Islet of Langerhans (tissue), 1 donor: ENCODE measurements at regions not wholly inside any gene's neighbourhood (a gene's known extent, or its start where the extent isn't known, plus 50 kb on each side); places are given as distances from the start of the nearest gene placed in this dataset.

Source experiments
- FAIRE-seq: peaks from one replicate; lab custom pipeline; 2011; peaks lifted over from hg19 to GRCh38; lab: Jason Lieb, UNC

DNA sequence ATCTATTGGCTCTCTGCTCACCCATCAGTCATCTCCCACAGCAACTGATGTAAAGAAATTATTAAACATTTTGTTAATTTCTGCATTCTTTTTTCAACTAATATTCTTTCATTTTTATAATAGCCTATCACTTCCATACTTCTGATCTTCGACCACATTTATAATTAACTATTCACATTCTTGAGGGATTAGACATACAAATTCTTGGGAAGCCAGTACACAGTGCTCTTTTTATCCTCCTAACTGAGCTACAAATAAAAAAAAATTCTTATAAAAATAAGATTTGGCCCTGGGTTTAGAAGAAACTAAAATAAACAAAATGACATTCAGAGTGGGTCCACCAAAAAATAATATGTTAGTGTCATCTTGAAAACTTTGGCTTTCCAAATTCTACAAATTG lies 103.7 kb upstream of the ITGA1 start:
- no peak for FAIRE-seq

DNA sequence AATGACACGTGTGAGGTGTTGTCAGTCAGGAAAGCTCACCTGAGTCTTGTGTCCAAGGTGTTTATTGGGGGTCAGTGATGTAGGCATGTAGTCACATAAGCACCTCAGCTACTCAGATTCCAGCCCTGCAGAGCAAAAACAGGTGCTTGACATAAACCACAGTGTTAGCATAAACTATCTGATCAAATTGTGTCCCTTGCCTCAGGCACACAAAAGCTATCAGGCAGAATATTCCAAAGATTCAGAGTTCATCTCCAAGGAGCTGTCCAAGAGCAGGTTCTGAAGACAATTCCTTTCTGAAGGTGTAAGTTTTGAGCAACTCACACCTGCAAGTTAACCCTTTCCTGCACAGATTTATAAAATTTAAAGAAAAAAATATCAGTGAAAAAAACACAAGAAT lies 102.2 kb upstream of the ITGA1 start:
- FAIRE-seq, result no peak

DNA sequence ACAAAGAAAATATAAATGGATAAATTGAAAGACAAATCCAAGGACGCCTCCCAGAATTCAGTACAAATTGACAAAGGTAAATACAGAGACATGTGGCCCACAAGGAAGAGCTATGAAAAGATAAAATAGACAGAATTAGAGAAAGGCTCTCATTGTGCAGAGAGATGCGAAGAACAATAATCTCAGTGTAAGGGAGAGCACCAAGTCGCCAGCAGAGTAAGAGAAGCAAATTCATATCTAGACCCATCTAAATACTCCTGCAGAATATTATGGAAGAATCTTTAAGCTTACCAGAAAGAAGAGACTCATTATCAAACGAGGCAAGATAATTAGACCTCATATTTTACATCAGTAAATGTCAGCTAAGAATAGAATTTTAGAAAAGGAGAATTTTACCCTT lies 101.7 kb upstream of the ITGA1 start:
- FAIRE-seq, result no peak

DNA sequence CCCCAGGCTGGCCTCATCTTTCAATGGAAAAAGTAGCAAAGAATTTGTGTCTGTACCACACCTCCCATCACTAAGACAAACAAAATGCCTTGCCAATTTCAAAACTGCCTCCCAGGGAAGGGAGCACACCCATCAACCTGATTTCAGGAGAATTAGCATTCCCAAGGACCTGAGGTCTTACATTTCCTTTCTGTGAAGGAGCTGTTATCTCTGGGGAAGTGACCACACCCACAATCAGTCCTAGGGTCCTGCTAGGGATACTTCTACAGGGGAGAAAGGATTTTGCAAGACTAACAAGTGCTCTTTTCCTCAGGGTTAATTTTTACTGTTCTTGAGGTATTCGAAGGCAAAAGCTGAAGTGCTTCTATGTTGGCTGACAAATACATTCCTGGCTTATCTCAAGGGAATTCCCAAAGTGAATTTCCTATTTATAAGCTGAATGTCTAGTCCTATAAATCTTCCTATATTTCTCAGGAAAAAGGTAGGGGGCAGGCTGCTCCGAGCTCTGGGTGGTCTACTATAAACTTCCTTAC lies 97.4 kb upstream of the ITGA1 start:
- FAIRE-seq, result no peak

DNA sequence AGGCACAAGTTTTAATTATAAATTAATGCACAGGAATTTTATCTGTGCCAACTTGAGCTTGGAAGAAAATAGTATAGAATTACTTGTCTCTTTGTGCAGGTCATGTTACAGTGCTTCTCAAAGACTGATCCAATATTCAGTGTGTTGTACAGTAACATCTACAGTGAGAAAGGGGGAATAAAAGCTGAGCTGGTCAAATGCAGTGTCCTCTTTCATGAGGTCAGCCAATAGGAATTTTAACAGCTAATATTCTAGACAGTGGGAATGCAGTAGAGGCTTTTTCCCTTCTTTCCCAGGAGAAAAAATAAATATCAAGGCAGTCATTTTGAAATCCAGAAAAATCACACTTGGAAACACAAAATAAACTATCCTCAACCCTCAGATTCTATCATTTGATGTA lies 95.7 kb upstream of the ITGA1 start:
- no peak for FAIRE-seq

DNA sequence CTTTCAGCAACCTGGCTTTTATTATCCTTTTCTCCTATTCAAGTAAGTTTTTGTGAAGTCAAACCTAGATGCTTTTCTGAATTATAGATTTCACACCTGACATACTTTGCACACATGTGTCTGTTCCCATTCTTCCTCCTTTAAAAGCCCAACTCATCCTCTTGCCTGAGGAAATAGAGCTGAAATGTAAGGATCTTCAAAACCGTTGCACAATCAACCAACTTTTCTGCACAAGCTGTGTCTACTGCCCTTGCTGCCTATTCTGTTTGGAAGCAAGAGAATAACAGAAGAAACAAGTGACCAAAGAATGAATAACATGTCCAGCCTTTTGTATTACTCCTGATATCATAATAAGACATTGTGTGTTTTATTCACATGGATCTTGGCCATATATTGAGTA lies 95.1 kb upstream of the ITGA1 start:
- FAIRE-seq, result no peak

DNA sequence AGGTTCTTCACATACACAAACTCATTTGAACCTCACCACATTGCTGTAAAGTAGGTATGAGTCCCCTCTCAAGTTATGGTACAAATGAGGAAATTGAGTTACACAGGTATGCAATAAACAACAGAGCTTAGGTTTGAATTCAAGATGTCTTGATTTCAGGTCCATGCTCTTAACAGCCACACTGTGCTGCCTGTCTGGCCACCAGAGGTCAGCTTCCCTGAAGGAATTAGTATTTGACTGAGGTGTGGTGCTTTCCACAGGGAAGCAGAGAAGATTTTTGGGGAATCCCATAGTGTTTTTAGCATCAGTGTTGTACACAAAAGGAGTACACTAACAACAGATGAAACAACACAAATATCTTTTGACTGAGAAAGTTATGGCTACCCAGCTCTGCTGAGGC lies 94.4 kb upstream of the ITGA1 start:
- peak; percentile 5 for FAIRE-seq

DNA sequence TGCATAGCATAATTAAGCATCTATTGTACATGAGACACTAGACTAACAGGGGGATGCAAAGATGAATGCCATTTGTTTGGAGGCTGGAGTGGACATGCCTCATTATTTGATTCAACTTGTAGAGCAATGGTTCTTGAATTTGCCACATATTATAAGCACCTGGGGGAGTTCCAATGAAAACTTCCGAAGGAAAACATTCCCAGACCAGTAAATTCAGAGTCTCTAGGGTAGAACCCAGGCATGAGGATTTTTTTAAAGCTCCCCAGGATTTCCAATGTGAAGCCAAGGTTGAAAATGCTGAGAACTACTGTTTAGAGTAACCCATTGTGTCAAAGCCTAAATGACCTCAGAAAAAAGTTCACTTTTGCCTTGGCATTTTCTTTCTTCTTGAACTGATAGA lies 93.9 kb upstream of the ITGA1 start:
- FAIRE-seq, result no peak

DNA sequence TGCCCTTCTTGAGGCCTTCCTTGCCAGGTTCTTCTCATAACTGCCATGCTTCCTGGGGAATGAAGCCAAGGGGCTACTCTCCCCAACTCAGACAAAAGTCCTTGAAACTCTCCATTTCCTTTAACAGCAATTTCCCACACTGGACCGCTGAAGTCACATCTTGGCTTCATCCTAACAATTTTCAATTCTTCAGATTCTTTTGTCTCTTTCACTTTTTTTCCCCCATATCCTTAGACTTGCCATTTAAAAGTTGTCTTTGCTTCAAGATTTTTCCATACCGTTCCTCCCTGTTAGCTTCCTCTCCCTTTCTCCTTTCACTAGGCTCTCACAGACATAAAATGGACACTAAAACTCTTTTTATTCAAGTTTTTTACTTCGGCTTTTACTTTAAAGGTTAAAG lies 93.1 kb upstream of the ITGA1 start:
- FAIRE-seq, result no peak

DNA sequence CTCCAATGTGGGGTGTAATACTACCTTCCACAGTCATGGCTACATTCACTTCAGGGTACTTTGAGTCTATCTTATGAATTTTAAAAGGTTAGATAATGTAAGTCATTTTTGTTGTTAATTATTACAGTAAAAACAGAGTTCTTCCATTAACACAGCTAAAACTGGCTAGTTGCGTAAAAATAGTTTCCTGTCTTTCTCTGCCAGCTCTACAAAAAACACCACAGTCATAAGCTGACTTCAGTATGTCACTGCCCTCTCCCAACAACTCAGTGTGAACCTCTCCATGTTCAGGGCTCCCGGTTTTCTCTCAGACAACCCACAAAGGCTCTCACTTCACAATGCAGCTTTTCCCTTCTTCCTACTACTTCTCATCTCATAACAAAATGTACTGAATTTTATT lies 84.8 kb upstream of the ITGA1 start:
- peak; percentile 94 for FAIRE-seq

DNA sequence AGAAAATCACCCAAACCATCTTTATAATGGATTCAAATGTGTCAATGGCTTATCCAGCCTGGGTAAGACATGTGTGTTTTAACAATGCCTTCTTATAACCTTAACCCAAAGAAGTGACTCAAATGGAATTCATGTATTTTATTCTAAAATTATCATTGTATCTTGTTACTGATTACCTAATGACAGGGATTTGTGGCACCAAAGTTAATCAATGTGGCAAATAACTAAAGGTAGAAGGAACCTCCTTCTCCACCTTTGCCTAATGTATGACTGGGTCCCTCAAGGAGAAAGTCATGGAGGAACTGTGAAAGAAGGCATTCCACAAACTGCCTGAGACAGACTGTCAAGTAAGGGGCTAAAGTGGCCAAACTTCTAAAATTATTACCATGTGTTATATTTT lies 84.4 kb upstream of the ITGA1 start:
- FAIRE-seq, result no peak

DNA sequence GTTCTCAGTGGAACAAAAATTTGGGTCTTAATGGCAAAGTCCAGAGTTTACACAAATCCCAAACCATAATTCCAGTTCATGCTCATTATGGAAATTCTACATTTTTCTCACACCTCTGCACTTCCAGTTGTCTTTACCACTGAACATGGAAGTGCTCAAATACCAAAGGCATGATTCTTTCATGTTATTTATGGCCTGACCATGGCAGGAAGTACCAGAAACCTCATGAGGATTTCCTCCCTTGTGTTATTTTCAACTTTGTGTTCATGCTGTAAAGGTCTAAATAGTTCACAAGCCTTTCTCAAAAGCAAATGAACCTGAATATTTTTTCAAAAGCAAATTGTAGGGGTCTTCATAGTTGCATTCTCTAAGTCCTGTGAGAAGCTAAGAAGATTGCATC lies 82.0 kb upstream of the ITGA1 start:
- no peak for FAIRE-seq

DNA sequence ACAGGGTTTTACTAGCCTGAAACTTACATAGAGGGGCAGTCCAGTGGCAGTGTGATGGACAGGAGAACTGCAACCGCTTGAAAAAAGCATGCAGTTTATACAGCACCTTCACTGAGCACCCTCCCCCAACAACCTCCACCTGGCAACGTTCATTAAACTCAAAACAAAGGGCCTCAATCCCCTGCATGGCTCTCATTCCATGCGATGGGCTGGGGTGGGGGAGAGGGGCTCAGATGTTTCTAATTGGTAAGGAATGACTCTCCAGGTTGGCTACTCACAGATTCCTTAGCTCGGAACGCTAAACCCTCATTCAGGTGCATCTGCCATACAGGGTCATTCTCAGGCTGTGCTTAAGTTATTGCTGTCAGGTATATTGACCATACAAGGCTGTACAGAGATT lies 80.9 kb upstream of the ITGA1 start:
- FAIRE-seq, result no peak

DNA sequence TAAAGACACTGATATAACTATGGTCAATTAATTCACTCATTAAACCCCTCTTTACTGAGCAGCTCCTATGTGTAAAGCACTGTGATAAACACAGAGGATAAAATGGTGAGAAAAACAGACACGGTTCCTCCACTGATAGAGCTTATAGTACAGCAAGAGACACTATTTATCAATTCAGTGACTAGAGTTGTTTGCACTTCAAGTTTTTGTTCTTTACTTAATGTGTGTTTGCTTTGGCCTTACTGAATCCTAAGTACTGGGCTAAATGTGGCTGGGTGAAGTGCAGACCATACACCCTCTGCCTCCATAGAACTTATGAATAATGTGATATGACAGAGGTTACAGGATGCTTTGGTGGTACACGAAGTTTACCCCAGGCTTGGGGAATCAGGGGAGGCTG lies 80.1 kb upstream of the ITGA1 start:
- FAIRE-seq, result peak; percentile 88

DNA sequence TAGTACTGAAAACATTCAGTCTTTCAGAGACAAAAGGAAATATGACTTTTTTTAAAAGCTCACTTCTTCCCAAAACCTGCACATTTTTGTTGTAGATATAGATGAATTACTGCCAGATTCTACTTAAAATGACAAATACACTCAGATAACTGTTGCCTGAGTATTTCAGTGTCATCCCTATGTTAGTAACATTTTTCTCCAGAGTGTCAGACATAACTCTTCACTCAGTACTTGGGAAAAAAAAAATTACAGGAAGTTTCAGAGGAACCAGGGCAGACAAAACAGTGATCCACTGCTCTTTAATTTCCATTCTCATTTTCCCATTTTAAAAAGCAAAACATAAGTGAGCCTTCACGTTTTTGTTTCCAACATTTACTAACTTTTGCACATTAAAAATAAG lies 79.3 kb upstream of the ITGA1 start:
- no peak for FAIRE-seq

DNA sequence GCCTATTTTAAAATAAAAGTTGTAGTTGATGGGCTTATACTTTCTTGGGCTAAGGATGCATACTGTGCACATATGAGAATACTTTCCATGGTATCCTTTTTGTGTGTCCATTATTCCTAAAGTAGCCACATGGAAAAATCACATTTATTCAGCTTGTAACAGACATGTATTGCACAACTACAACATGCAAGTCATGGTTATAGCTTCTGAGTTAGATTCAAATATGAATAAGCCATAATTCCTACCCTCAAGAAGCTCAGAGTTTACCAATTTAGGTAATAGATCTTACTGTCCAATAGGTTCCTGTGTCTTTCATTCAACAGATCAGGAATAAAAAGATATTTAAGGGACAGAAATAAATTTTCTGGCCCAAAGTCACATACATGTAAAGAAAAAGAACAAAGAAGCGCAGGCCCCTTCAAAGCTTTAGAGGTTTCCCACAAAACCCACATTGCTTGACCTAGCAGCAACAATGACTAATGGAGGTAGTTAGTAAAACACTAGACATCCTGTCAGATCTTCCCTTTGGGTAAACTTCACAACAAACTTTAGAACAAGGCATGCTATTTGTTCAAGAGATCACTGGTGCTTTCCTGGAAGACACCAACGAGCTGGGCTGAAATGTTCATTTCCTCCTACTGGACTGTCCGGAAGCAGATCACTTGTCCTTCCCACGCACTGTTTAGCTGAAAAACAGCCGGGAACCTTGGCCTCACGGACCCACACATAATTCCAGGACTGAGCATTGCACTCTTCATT lies 78.4 kb upstream of the ITGA1 start:
- FAIRE-seq, result no peak

DNA sequence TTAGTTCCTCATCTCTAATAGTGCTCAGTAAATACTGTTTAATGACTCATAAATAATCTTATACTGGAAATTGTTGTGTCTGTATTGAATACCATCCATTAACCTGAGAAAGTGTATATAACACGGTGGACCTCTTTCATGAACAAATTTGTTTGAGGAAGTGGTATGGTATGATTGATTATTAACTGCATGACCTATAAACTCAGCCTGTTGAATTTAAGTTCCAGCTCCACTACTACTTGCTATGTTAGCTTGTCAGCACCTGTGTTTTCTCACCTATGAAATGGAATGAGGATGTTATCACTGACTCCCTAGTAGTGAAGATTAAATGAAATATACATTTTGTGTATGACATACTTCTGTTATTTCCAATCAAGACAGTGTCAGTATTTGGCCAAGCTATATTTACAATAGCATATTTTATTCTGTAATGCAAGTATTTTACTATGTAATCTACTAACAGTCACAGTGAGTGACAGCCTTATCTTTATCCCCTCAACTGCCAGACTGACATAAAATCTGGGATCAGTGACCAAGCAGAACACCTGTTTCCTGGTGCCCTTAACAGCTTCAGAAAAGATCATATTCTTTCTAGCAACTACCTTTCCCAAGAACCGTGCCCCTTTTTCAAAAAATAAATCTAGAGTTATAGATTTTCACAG lies 77.3 kb upstream of the ITGA1 start:
- FAIRE-seq, result peak; percentile 99

DNA sequence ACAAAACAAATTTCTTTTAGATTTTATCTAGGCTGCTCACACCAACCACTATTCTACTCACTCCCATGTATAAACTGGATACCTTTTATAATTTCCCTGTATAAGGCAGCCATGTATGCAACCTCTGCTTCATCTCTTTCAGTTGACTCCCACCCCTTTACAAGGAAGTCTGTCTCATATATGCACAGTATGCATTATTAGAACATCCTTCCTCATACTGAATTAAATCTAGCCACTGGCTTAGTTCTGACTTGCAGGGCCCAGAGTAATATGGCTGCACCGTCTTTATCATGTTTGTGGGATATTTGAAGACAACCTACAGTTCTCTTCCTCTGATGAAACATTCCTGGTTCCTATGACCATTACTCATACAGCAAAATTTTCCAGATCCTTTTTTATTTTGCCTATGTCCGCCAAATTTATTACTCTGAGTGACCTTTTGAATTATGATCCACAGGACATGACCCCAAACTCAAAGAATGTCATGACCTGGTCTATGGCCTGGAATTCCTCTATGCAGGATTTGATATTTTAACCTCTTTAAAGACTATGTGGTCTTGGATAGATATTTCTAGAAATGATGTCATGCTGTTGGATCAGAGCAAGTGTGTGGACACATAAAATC lies 76.6 kb upstream of the ITGA1 start:
- FAIRE-seq, result peak; percentile 5

DNA sequence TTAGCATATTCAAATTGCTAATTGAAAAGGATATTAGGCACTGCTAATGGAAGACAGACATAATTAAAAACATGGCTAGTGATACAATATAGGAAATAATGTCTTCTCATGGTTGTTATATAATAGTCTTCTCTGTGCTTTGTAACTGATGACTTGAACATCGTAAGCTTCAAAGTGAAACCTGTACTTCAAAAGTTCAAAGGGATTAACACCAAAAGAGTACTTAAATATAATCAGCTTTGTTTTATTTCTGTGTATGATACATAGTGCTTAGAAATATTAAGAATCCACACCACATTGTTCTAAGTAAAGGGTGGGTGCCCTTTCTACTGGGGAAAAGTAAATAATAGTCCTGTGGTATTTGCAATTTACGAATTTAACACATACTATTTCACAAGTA lies 75.4 kb upstream of the ITGA1 start:
- FAIRE-seq, result peak; percentile 79

DNA sequence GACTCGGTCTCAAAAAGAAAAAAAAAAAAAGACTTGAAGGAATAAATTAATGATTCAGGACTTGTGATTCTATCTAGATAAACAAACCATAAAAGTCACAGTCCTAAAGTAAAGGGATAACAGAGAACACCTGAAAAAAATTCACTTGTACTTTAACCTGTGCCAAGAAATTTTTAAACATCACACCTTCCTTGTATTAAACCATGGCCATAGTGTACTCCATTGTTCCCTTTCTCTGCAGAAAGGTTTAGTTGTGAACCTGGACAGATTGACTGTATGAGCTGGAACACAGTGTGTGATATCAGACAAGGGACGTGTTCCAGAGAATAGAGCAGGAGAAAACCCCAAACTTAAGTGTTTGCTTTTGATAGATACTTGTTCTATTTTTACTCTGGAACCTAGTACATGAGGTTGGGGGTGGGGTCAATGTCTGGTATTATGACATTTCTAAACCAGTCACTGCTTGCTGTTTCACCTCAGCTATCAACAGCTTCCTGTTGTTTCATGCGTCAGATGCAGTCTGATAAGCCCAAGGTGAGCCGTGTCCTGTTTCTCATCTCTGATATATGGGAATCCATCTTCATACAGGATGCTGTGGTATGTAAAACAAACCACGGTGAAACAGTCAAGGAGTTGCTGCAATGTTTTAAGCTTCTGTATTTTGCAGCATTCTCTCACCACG lies 62.5 kb upstream of the ITGA1 start:
- no peak for FAIRE-seq

DNA sequence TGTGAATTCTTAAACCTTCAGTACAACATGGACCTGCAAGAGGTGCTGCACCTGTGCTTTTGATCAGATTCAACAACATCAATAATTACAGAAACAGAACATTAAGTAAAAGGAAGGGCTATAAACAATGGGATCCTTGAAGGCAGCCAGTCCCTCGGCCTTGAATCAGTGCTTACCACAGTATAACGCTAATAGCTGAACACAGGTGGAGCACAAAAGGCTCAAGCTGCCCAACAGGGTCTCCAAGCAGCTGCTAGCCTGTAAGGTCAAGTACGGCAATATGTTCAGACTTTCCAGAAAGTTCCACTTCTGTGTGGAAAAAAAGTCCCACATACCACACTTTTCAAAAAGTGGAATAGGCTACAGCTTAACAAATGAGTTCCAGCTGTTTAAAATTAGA lies 61.9 kb upstream of the ITGA1 start:
- FAIRE-seq, result no peak

DNA sequence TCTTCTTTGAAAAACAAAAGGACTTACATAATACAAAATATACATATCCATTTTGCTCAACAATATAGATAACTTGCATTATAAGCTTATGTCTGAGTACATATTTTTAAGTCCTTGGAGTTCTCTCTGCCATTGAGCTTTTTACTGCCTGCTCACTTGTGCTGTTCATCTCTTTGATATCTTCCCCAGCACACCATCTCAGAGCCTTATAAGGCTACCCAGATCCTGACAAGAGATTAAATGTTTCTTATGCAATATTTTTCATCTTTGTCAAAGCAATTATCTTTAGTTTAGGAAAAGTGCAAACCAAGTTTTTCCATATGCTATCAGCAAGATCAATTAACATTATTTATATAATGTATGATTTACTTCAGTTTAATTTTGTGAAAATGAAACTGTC lies 60.7 kb upstream of the ITGA1 start:
- no peak for FAIRE-seq

DNA sequence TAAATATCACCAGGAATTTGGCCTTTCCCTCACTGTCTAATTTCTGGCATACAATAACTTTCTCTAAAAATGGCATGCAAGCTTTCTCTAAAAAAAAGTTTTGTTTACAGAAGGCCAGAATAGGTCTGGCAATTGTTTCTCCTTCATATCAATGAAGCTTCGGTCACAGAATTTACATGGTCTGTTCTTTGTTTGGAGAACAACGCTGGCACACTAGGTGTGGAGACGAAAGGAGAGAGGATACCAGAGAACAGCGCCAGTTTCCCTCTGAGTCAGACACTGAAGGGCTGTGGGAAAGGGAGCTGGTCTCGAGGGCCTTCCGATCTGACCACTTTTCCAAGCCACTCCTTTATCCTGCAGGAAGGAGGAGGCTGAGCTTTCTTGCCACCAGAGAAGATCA lies 60.1 kb upstream of the ITGA1 start:
- no peak for FAIRE-seq
